Skeletal muscle satellite cell (primary cell): ENCODE measurements at regions not wholly inside any gene's neighbourhood (a gene's known extent, or its start where the extent isn't known, plus 50 kb on each side); places are given as distances from the start of the nearest gene placed in this dataset.

ENCODE experiments used
- H3K27me3 ChIP-seq: 2 replicates; pipeline ENCODE4 v1.7.0; 2013; ENCODE audit warnings: low read length; ENCODE audit not compliant: control insufficient read depth, insufficient read depth
- H3K36me3 ChIP-seq: 2 replicates; pipeline ENCODE4 v1.7.0; 2013; ENCODE audit warnings: mild to moderate bottlenecking, control low read depth, low read length; ENCODE audit not compliant: insufficient read depth
- H3K4me1 ChIP-seq: 2 replicates; pipeline ENCODE4 v1.7.0; 2013; ENCODE audit warnings: low read length; ENCODE audit not compliant: control insufficient read depth, insufficient read depth
- H3K4me2 ChIP-seq: 2 replicates; pipeline ENCODE4 v1.7.0; 2013; ENCODE audit warnings: mild to moderate bottlenecking, low read length
- H3K4me3 ChIP-seq: 2 replicates; pipeline ENCODE4 v1.7.0; 2013; ENCODE audit warnings: low read length
- H3K9ac ChIP-seq: 2 replicates; pipeline ENCODE4 v1.7.0; 2013; ENCODE audit warnings: mild to moderate bottlenecking, low read depth, low read length, moderate library complexity
- H3K9me3 ChIP-seq: replicated peaks from 2 replicates; pipeline ENCODE4 v1.7.0; 2013; ENCODE audit warnings: mild to moderate bottlenecking, control low read depth, low read length

DNA sequence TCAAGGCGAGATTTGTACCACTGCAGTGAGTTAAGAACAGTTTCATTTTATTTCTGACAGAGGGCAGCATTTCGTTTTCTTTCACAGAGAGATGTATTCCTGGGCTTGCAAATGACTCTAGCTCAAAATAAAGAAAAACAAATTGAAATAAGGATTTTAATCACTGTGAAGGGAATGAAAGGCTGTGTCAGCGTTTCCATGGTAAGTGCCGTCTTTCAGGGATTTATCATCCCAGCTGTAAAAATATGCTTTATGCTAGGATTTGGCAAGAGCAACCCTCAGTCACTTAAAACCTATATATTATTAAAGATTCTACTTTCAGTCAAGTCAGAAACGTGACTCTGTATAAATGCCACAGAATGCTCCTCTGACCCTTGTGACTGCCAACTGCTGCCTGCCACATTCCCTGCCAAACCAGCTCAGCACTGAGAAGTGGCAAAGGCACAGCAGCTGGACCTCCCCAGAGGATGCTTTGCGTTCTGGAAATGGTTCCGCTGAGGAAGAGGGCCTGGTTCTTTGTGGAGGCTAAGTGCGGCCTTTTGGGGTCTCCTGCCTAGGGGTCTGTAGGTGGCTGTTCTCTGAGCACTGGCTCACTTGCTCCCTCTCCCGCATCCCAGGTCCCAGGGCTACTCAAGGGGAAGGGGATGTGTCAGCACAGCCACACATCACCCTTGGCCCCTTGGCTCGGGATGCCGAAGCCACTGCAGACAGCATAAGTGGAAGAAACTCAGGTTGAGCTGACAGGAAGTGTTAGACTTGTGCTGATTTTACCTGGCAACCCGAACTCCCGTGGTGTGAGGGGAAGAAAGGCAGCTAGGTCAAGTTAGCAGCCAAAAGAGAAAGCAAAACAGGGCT is 56.6 kb upstream of the POMGNT2 start:
- no peaks in the 10 kb centered on the region for H3K27me3 ChIP-seq
- H3K4me1 ChIP-seq: peaks cover 18% of the 10 kb centered on the region
- peaks cover 6% of the 10 kb centered on the region for H3K9me3 ChIP-seq
- H3K4me3 ChIP-seq: peak overlapping the region; percentile 6
- no peaks in the 10 kb centered on the region for H3K36me3 ChIP-seq
- peak overlapping the region; percentile 64 for H3K9ac ChIP-seq
- H3K4me2 ChIP-seq: peak overlapping the region; percentile 46

DNA sequence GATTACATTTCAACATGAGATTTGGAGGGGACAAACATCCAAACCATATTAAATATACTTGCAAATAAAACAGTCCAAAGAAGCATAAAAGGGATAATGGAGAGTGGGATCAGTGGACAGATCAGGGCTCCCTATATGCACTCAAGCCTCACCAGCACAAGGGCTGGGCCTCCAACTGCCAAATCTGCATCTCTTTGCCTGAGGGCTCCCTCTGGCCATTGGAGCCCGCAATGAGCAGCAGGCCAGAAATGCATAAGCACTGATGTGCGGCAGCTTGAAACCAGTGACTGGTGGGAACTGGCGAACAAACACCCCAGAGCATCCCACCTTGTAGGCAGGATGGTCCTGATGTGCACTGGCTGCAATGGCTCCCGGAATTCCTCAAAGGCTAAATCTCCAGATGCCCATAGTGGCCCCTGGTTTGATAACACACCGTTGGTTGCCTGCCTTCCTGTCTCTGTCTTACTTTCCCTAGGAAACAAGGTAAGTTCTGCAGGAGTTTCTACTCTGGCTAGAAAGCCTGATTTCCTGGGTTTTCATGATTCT is 55.9 kb upstream of the POMGNT2 start:
- no peaks in the 10 kb centered on the region for H3K36me3 ChIP-seq
- peaks cover 6% of the 10 kb centered on the region for H3K9me3 ChIP-seq
- peaks cover 18% of the 10 kb centered on the region for H3K4me1 ChIP-seq
- H3K4me2 ChIP-seq: peak overlapping the region; percentile 23
- no peak overlapping the region for H3K4me3 ChIP-seq
- H3K27me3 ChIP-seq: no peaks in the 10 kb centered on the region
- peak overlapping the region; percentile 34 for H3K9ac ChIP-seq

- H3K36me3 ChIP-seq: no peaks in the 10 kb centered on the region
- H3K9me3 ChIP-seq: no peaks in the 10 kb centered on the region
- no peak overlapping the region for H3K4me3 ChIP-seq
- peaks cover 18% of the 10 kb centered on the region for H3K4me1 ChIP-seq
- H3K9ac ChIP-seq: no peak overlapping the region
- H3K4me2 ChIP-seq: no peak overlapping the region
- H3K27me3 ChIP-seq: no peaks in the 10 kb centered on the region
Observed at GRCh38 chr3:43160664-43161063, 54.8 kb upstream of the POMGNT2 start.

DNA sequence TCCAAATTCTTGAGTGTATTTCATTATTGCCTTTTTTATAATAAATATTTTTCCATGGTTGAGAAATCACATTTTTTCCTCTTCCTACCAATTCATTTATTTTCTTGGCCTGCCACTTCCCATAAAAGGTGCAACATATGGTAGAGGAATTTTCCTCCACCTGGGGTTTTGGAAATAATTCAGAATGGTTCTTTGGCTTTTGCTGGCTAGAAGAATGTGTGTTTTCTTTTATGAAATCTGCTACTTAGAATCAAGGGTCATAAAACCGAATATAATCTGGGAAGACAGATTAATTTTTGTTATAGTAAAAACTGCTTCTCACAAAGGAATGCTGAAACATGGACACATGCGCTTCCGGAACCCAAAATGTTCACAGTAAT is 54.0 kb upstream of the POMGNT2 start:
- H3K36me3 ChIP-seq: no peaks in the 10 kb centered on the region
- no peaks in the 10 kb centered on the region for H3K9me3 ChIP-seq
- peaks cover 18% of the 10 kb centered on the region for H3K4me1 ChIP-seq
- H3K4me2 ChIP-seq: no peak overlapping the region
- H3K27me3 ChIP-seq: no peaks in the 10 kb centered on the region
- H3K4me3 ChIP-seq: no peak overlapping the region
- no peak overlapping the region for H3K9ac ChIP-seq

GRCh38 chr3:43159131-43159875 is 53.4 kb upstream of the POMGNT2 start:
- H3K36me3 ChIP-seq: no peaks in the 10 kb centered on the region
- H3K27me3 ChIP-seq: no peaks in the 10 kb centered on the region
- no peak overlapping the region for H3K4me3 ChIP-seq
- peaks cover 18% of the 10 kb centered on the region for H3K4me1 ChIP-seq
- H3K9me3 ChIP-seq: no peaks in the 10 kb centered on the region
- H3K4me2 ChIP-seq: no peak overlapping the region
- H3K9ac ChIP-seq: no peak overlapping the region

- H3K9me3 ChIP-seq: no peaks in the 10 kb centered on the region
- no peak overlapping the region for H3K4me3 ChIP-seq
- H3K27me3 ChIP-seq: peaks cover 10% of the 10 kb centered on the region
- H3K4me1 ChIP-seq: peaks cover 18% of the 10 kb centered on the region
- H3K36me3 ChIP-seq: no peaks in the 10 kb centered on the region
- no peak overlapping the region for H3K9ac ChIP-seq
- no peak overlapping the region for H3K4me2 ChIP-seq
Observed at GRCh38 chr3:43156812-43157455, 51.1 kb upstream of the POMGNT2 start.

- Histone ChIP-seq H3K4me3 (no peak overlapping the region), H3K9ac (no peak overlapping the region), H3K4me1 (peaks cover 14% of the 10 kb centered on the region), H3K9me3 (no peaks in the 10 kb centered on the region), H3K36me3 (no peaks in the 10 kb centered on the region), H3K27me3 (peaks cover 18% of the 10 kb centered on the region), H3K4me2 (no peak overlapping the region)
Observed at GRCh38 chr3:43155464-43156121, 49.7 kb upstream of the POMGNT2 start.
